D721Med (cell line): ENCODE measurements at regions not wholly inside any gene's neighbourhood (a gene's known extent, or its start where the extent isn't known, plus 50 kb on each side); places are given as distances from the start of the nearest gene placed in this dataset.

Source experiments
- DNase-seq: peaks from one replicate; pipeline ENCODE4 v3.0.0; 2011; ENCODE audit warnings: low spot score; ENCODE audit not compliant: insufficient read length
- FAIRE-seq: peaks from 2 replicates; lab custom pipeline; 2011; peaks lifted over from hg19 to GRCh38; lab: Jason Lieb, UNC
- CTCF ChIP-seq: IDR thresholded peaks from 2 replicates; pipeline ENCODE4 v1.5.1; 2012; ENCODE audit warnings: mild to moderate bottlenecking, control low read depth; ENCODE audit not compliant: insufficient read depth; ENCODE audit errors: missing control alignments

- DNase-seq (no peak), FAIRE-seq (no peak)
- TF ChIP-seq CTCF, result no peak
Observed at GRCh38 chr13:109569958-109570711, 216.2 kb downstream of the IRS2 start.

- no peak for TF ChIP-seq CTCF
- DNase-seq, result no peak
- FAIRE-seq, result no peak
Observed at GRCh38 chr13:109568339-109568818, 218.0 kb downstream of the IRS2 start.

GRCh38 chr13:109567315-109567714, 219.1 kb downstream of the IRS2 start:
- FAIRE-seq, result no peak
- no peak for DNase-seq
- TF ChIP-seq CTCF, result no peak

GRCh38 chr13:109565877-109566276, 220.5 kb downstream of the IRS2 start:
- no peak for DNase-seq
- no peak for FAIRE-seq
- TF ChIP-seq CTCF, result no peak

- no peak for DNase-seq
- no peak for FAIRE-seq
- TF ChIP-seq CTCF, result no peak
Observed at GRCh38 chr13:109548374-109548773, 238.0 kb downstream of the IRS2 start.

GRCh38 chr13:109547942-109548341, 238.4 kb downstream of the IRS2 start:
- DNase-seq, result no peak
- FAIRE-seq, result no peak
- TF ChIP-seq CTCF, result no peak

GRCh38 chr13:109545931-109546330, 240.5 kb downstream of the IRS2 start:
- FAIRE-seq, result no peak
- DNase-seq, result no peak
- TF ChIP-seq CTCF, result no peak
